ENCODE measurements at regions not wholly inside any gene's neighbourhood (a gene's known extent, or its start where the extent isn't known, plus 50 kb on each side); places are given as distances from the start of the nearest gene placed in this dataset.

GRCh38 chr16:72502594-72503005 lies 330.6 kb upstream of the PMFBP1 start:
- DNase-seq (ENCODE audit: low spot score in 2 of 2), result no peak
- Mint-ChIP-seq H3K27ac (no peak overlapping the region), H3K36me3 (no peaks in the 10 kb centered on the region), H3K9me3 (no peaks in the 10 kb centered on the region)
- ATAC-seq, result no peak

- ATAC-seq, result peak in 1 of 2 donors; percentile 71
These were observed 330.0 kb upstream of the PMFBP1 start for GRCh38 chr16:72501739-72502593.

GRCh38 chr16:72500545-72500944 lies 328.6 kb upstream of the PMFBP1 start:
- H3K36me3 Mint-ChIP-seq, result no peaks in the 10 kb centered on the region
- H3K27ac Mint-ChIP-seq, result no peak overlapping the region
- no peak for ATAC-seq
- no peak for DNase-seq (ENCODE audit: low spot score in 2 of 2)
- no peaks in the 10 kb centered on the region for H3K9me3 Mint-ChIP-seq

More at GRCh38 chr16:72501739-72502593, 330.0 kb upstream of the PMFBP1 start:
- no peaks in the 10 kb centered on the region for H3K36me3 Mint-ChIP-seq
- H3K27ac Mint-ChIP-seq, result no peak overlapping the region
- H3K9me3 Mint-ChIP-seq, result no peaks in the 10 kb centered on the region
- DNase-seq (ENCODE audit: low spot score in 2 of 2), result peak in 1 of 2 donors; percentile 37

GRCh38 chr16:72493716-72494415 lies 321.9 kb upstream of the PMFBP1 start:
- DNase-seq (ENCODE audit: low spot score in 2 of 2) (no peak), ATAC-seq (no peak)
- no peaks in the 10 kb centered on the region for H3K9me3 Mint-ChIP-seq
- no peaks in the 10 kb centered on the region for H3K36me3 Mint-ChIP-seq
- H3K27ac Mint-ChIP-seq, result no peak overlapping the region

GRCh38 chr16:72487283-72487682 lies 315.3 kb upstream of the PMFBP1 start:
- DNase-seq (ENCODE audit: low spot score in 2 of 2), result no peak
- peaks cover 0 to 7% of the 10 kb centered on the region in 2 donors for H3K9me3 Mint-ChIP-seq
- peaks cover 0 to 8% of the 10 kb centered on the region in 2 donors for H3K36me3 Mint-ChIP-seq
- no peak for ATAC-seq
- no peak overlapping the region for H3K27ac Mint-ChIP-seq

- Mint-ChIP-seq H3K9me3 (peaks cover 0 to 7% of the 10 kb centered on the region in 2 donors), H3K27ac (no peak overlapping the region), H3K36me3 (peaks cover 0 to 8% of the 10 kb centered on the region in 2 donors)
- ATAC-seq (peak in 1 of 2 donors; percentile 71), DNase-seq (ENCODE audit: low spot score in 2 of 2) (no peak)
These were observed 310.7 kb upstream of the PMFBP1 start for GRCh38 chr16:72482695-72483094.

- ATAC-seq, result no peak
- no peak for DNase-seq (ENCODE audit: low spot score in 2 of 2)
- Mint-ChIP-seq H3K27ac (no peak overlapping the region), H3K36me3 (no peaks in the 10 kb centered on the region), H3K9me3 (no peaks in the 10 kb centered on the region)
These were observed 309.5 kb upstream of the PMFBP1 start for GRCh38 chr16:72481419-72481818.

GRCh38 chr16:72480911-72481310 lies 309.0 kb upstream of the PMFBP1 start:
- Mint-ChIP-seq H3K36me3 (no peaks in the 10 kb centered on the region), H3K9me3 (no peaks in the 10 kb centered on the region), H3K27ac (no peak overlapping the region)
- no peak for DNase-seq (ENCODE audit: low spot score in 2 of 2)
- no peak for ATAC-seq

GRCh38 chr16:72475688-72476087 lies 303.7 kb upstream of the PMFBP1 start:
- no peak for DNase-seq (ENCODE audit: low spot score in 2 of 2)
- H3K27ac Mint-ChIP-seq, result no peak overlapping the region

GRCh38 chr16:72474501-72475123 lies 302.7 kb upstream of the PMFBP1 start:
- Mint-ChIP-seq H3K27ac (peak overlapping the region in 1 of 2 donors; percentile 33), H3K9me3 (no peaks in the 10 kb centered on the region), H3K36me3 (no peaks in the 10 kb centered on the region)
- DNase-seq (ENCODE audit: low spot score in 2 of 2), result no peak
- peak; percentile 96 to 98 for ATAC-seq

More at GRCh38 chr16:72475688-72476087, 303.7 kb upstream of the PMFBP1 start:
- ATAC-seq, result no peak
- H3K9me3 Mint-ChIP-seq, result no peaks in the 10 kb centered on the region
- no peaks in the 10 kb centered on the region for H3K36me3 Mint-ChIP-seq

GRCh38 chr16:72473631-72474030 lies 301.7 kb upstream of the PMFBP1 start:
- Mint-ChIP-seq H3K9me3 (no peaks in the 10 kb centered on the region), H3K27ac (no peak overlapping the region), H3K36me3 (no peaks in the 10 kb centered on the region)
- no peak for DNase-seq (ENCODE audit: low spot score in 2 of 2)
- no peak for ATAC-seq

- Mint-ChIP-seq H3K9me3 (no peaks in the 10 kb centered on the region), H3K36me3 (no peaks in the 10 kb centered on the region), H3K27ac (no peak overlapping the region)
- DNase-seq (ENCODE audit: low spot score in 2 of 2) (no peak), ATAC-seq (no peak)
These were observed 299.5 kb upstream of the PMFBP1 start for GRCh38 chr16:72471317-72471924.

- Mint-ChIP-seq H3K27ac (no peak overlapping the region), H3K36me3 (no peaks in the 10 kb centered on the region), H3K9me3 (no peaks in the 10 kb centered on the region)
- DNase-seq (ENCODE audit: low spot score in 2 of 2) (no peak), ATAC-seq (no peak)
These were observed 298.6 kb upstream of the PMFBP1 start for GRCh38 chr16:72470541-72470940.

- ATAC-seq, result no peak
- no peak overlapping the region for H3K27ac Mint-ChIP-seq
These were observed 298.0 kb upstream of the PMFBP1 start for GRCh38 chr16:72469932-72470331.

GRCh38 chr16:72468582-72468981 lies 296.6 kb upstream of the PMFBP1 start:
- ATAC-seq (no peak), DNase-seq (ENCODE audit: low spot score in 2 of 2) (no peak)
- Mint-ChIP-seq H3K36me3 (no peaks in the 10 kb centered on the region), H3K27ac (no peak overlapping the region), H3K9me3 (no peaks in the 10 kb centered on the region)

More at GRCh38 chr16:72469932-72470331, 298.0 kb upstream of the PMFBP1 start:
- Mint-ChIP-seq H3K9me3 (no peaks in the 10 kb centered on the region), H3K36me3 (no peaks in the 10 kb centered on the region)
- DNase-seq (ENCODE audit: low spot score in 2 of 2), result no peak

GRCh38 chr16:72467157-72467759 lies 295.3 kb upstream of the PMFBP1 start:
- DNase-seq (ENCODE audit: low spot score in 2 of 2) (no peak), ATAC-seq (no peak)
- Mint-ChIP-seq H3K36me3 (no peaks in the 10 kb centered on the region), H3K9me3 (no peaks in the 10 kb centered on the region), H3K27ac (no peak overlapping the region)
